A673 (cell line): ENCODE measurements at regions not wholly inside any gene's neighbourhood (a gene's known extent, or its start where the extent isn't known, plus 50 kb on each side); places are given as distances from the start of the nearest gene placed in this dataset.

Experiments used
- BruUV-seq: library from RNA; stranded (reverse); fragments of 400-500 nt; replicated peaks from 2 replicates; lab custom pipeline; 2021; lab: Mats Ljungman, UMichigan
- CTCF ChIA-PET: fragments of 300-600 bp; sonication (Branson Sonifier 250); formaldehyde crosslinking; loops from one replicate; lab custom pipeline; 2022; ENCODE audit warnings: antibody characterized with exemption; lab: Charles Lee
- POLR2A ChIA-PET: fragments of 300-600 bp; sonication (Branson Sonifier 250); formaldehyde crosslinking; loops from one replicate; lab custom pipeline; 2022; ENCODE audit warnings: antibody characterized with exemption; ENCODE audit not compliant: low non-redundant PET; lab: Charles Lee
- DNase-seq: peaks from one replicate; pipeline ENCODE4 v3.0.0-alpha.2; 2015; ENCODE audit warnings: low spot score
- H3K27ac ChIP-seq: fragments of 200-600 bp; sonication (generic); 2 replicates; pipeline ENCODE4 v1.5.1; 2016; ENCODE audit warnings: mixed run types, low read depth, mild to moderate bottlenecking, mixed read lengths, antibody characterized with exemption, low read length; ENCODE audit not compliant: poor library complexity, severe bottlenecking
- H3K27me3 ChIP-seq: fragments of 200-600 bp; sonication (generic); replicated peaks from 2 replicates; pipeline ENCODE4 v1.6.1; 2017; ENCODE audit warnings: mixed run types, low read depth, mild to moderate bottlenecking, mixed read lengths, antibody characterized with exemption, low read length; ENCODE audit not compliant: insufficient read depth, poor library complexity
- H3K36me3 ChIP-seq: fragments of 200-600 bp; sonication (generic); 2 replicates; pipeline ENCODE4 v1.6.1; 2016; ENCODE audit warnings: mixed run types, mild to moderate bottlenecking, mixed read lengths, antibody characterized with exemption, low read length; ENCODE audit not compliant: insufficient read depth, poor library complexity, severe bottlenecking
- H3K4me1 ChIP-seq: fragments of 200-600 bp; sonication (generic); 2 replicates; pipeline ENCODE4 v1.6.1; 2017; ENCODE audit warnings: mixed run types, mild to moderate bottlenecking, mixed read lengths, antibody characterized with exemption, low read length; ENCODE audit not compliant: insufficient read depth, poor library complexity, severe bottlenecking
- H3K4me3 ChIP-seq: fragments of 200-600 bp; sonication (generic); 2 replicates; pipeline ENCODE4 v1.5.1; 2016; ENCODE audit warnings: low read depth, mixed run types, mild to moderate bottlenecking, mixed read lengths, low read length; ENCODE audit not compliant: poor library complexity, severe bottlenecking
- H3K9me3 ChIP-seq: fragments of 200-600 bp; sonication (generic); 2 replicates; pipeline ENCODE4 v1.6.1; 2016; ENCODE audit warnings: mixed run types, low read depth, mild to moderate bottlenecking, mixed read lengths, antibody characterized with exemption, low read length; ENCODE audit not compliant: poor library complexity, severe bottlenecking
- CTCF ChIP-seq: fragments of 300-800, 200-600 bp; sonication (generic); conservative IDR thresholded peaks from 2 replicates; pipeline ENCODE4 v1.5.1; 2017; ENCODE audit warnings: low read depth, mild to moderate bottlenecking, antibody characterized with exemption, low read length, moderate library complexity, mixed read lengths
- EZH2 ChIP-seq: fragments of 200-600 bp; sonication (generic); IDR thresholded peaks from 2 replicates; pipeline ENCODE4 v1.6.1; 2017; ENCODE audit warnings: borderline replicate concordance, low read depth, mild to moderate bottlenecking, mixed read lengths, antibody characterized with exemption, low read length; ENCODE audit not compliant: poor library complexity, severe bottlenecking
- intact Hi-C: fragments of 100-400 bp; cut with micrococcal nuclease; formaldehyde crosslinking; loops from one replicate; pipeline ENCODE4 v1.10.0; 2022; ENCODE audit not compliant: unreplicated experiment

GRCh38 chr2:66692521-66693054 is 257.7 kb downstream of the MEIS1 start:
- ChIA-PET POLR2A (no interaction called here), CTCF (no interaction called here)
- H3K27me3 ChIP-seq: no peaks in the 10 kb centered on the region
- intact Hi-C loops: no loop called here
- peaks cover 11% of the 10 kb centered on the region for H3K4me1 ChIP-seq
- no peaks in the 10 kb centered on the region for H3K36me3 ChIP-seq
- TF ChIP-seq EZH2 (no peak), CTCF (no peak)
- BruUV-seq: no TSS peak
- H3K4me3 ChIP-seq: no peak overlapping the region
- no peak overlapping the region for H3K27ac ChIP-seq
- DNase-seq: no peak
- H3K9me3 ChIP-seq: no peaks in the 10 kb centered on the region

- TF ChIP-seq EZH2 (no peak), CTCF (no peak)
- peaks cover 18% of the 10 kb centered on the region for H3K4me1 ChIP-seq
These were observed 258.4 kb downstream of the MEIS1 start for GRCh38 chr2:66693076-66693965.

GRCh38 chr2:66694087-66694860 is 259.3 kb downstream of the MEIS1 start:
- TF ChIP-seq CTCF (no peak), EZH2 (no peak)
- H3K4me3 ChIP-seq: no peak overlapping the region
- intact Hi-C loops: no loop called here
- DNase-seq: no peak
- H3K4me1 ChIP-seq: peaks cover 26% of the 10 kb centered on the region
- CTCF ChIA-PET: no interaction called here
- BruUV-seq: no TSS peak
- no peaks in the 10 kb centered on the region for H3K9me3 ChIP-seq
- H3K27ac ChIP-seq: no peak overlapping the region
- no peaks in the 10 kb centered on the region for H3K36me3 ChIP-seq
- H3K27me3 ChIP-seq: no peaks in the 10 kb centered on the region
- POLR2A ChIA-PET: no interaction called here

More at GRCh38 chr2:66693076-66693965, 258.4 kb downstream of the MEIS1 start:
- Histone ChIP-seq H3K4me3 (no peak overlapping the region), H3K27me3 (no peaks in the 10 kb centered on the region), H3K9me3 (no peaks in the 10 kb centered on the region), H3K27ac (no peak overlapping the region), H3K36me3 (no peaks in the 10 kb centered on the region)
- BruUV-seq: no TSS peak
- intact Hi-C loops: no loop called here
- POLR2A ChIA-PET: no interaction called here
- CTCF ChIA-PET: no interaction called here
- DNase-seq: no peak
